ENCODE measurements at regions not wholly inside any gene's neighbourhood (a gene's known extent, or its start where the extent isn't known, plus 50 kb on each side); places are given as distances from the start of the nearest gene placed in this dataset.

- TF ChIP-seq CTCF (IDR thresholded peaks at IDR 0.05) (no peak), POLR2A (IDR thresholded peaks at IDR 0.05) (no peak), EP300 (IDR thresholded peaks at IDR 0.05) (no peak)
These were observed 67.0 kb upstream of the HMX1 start for GRCh38 chr4:8938623-8939022.

Measured in ovary (tissue), 3 donors.